ENCODE measurements at regions not wholly inside any gene's neighbourhood (a gene's known extent, or its start where the extent isn't known, plus 50 kb on each side); places are given as distances from the start of the nearest gene placed in this dataset.

- Mint-ChIP-seq H3K27me3 (ENCODE audit: insufficient read depth, low read depth, poor library complexity) (no peaks in the 10 kb centered on the region), H3K36me3 (ENCODE audit: low read depth) (no peaks in the 10 kb centered on the region)
- no peaks in the 10 kb centered on the region for H3K27me3 ChIP-seq (ENCODE audit: insufficient read depth)
Measured at GRCh38 chr4:28248269-28248668, 1387.6 kb downstream of the STIM2 start.

More at GRCh38 chr4:28248269-28248668, 1387.6 kb downstream of the STIM2 start:
- Mint-ChIP-seq H3K27ac (no peak overlapping the region), H3K4me3 (no peak overlapping the region), H3K4me1 (no peaks in the 10 kb centered on the region), H3K9me3 (no peaks in the 10 kb centered on the region)
- no peaks in the 10 kb centered on the region for H3K4me1 ChIP-seq (ENCODE audit: insufficient read depth)
- no peak overlapping the region for H3K4me2 ChIP-seq
- H4K20me1 ChIP-seq (replicated peaks; ENCODE audit: insufficient read depth): no peaks in the 10 kb centered on the region
- no peaks in the 10 kb centered on the region for H3F3A ChIP-seq (replicated peaks; ENCODE audit: low read depth)
- no peak overlapping the region for H3K4me3 ChIP-seq
- H2AFZ ChIP-seq: no peak overlapping the region
- H3K36me3 ChIP-seq (ENCODE audit: insufficient read depth): no peaks in the 10 kb centered on the region
- H3K9me2 ChIP-seq (ENCODE audit: insufficient read depth): 0 out of 2 replicates have a peak, but pooled peaks cover 3% of the 10 kb centered on the region
- no peak for TF ChIP-seq POLR2AphosphoS5 (IDR thresholded peaks at IDR 0.05; ENCODE audit: low read depth)
- TF ChIP-seq ZNF462 (CRISPR knock-in tag; IDR thresholded peaks at IDR 0.05): no peak
- TF ChIP-seq CREB1 (CRISPR knock-in tag; IDR thresholded peaks at IDR 0.05; ENCODE audit: low read depth): no peak
- no peak for TF ChIP-seq STAT1 (IDR thresholded peaks at IDR 0.05; ENCODE audit: unreplicated experiment)
- TF ChIP-seq ZNF114 (CRISPR knock-in tag; IDR thresholded peaks at IDR 0.05): no peak
- TF ChIP-seq EZH2 (IDR thresholded peaks at IDR 0.05; ENCODE audit: low read depth, unreplicated experiment): no peak
- H3K79me2 ChIP-seq (replicated peaks; ENCODE audit: insufficient read depth): no peaks in the 10 kb centered on the region
- H3K27ac ChIP-seq (ENCODE audit: low read depth): no peak overlapping the region
- no peak for ATAC-seq
- no peak for DNase-seq (ENCODE audit: low spot score)
